ENCODE measurements at regions not wholly inside any gene's neighbourhood (a gene's known extent, or its start where the extent isn't known, plus 50 kb on each side); places are given as distances from the start of the nearest gene placed in this dataset.

- no peak for DNase-seq
- CTCF ChIA-PET, result no interaction called here
- intact Hi-C loops (cut with micrococcal nuclease; ENCODE audit: unreplicated experiment), result no loop called here
- Mint-ChIP-seq H3K9me3 (ENCODE audit: low read depth, unreplicated experiment) (no peaks in the 10 kb centered on the region), H3K36me3 (ENCODE audit: insufficient read depth, unreplicated experiment) (no peaks in the 10 kb centered on the region), H3K27ac (ENCODE audit: unreplicated experiment) (no peak overlapping the region), H3K4me3 (ENCODE audit: low read depth, unreplicated experiment) (no peak overlapping the region), H3K4me1 (ENCODE audit: low read depth, unreplicated experiment) (peaks cover 10% of the 10 kb centered on the region), H3K27me3 (ENCODE audit: unreplicated experiment) (peaks cover 26% of the 10 kb centered on the region)
- TF ChIP-seq, protein P1, sequence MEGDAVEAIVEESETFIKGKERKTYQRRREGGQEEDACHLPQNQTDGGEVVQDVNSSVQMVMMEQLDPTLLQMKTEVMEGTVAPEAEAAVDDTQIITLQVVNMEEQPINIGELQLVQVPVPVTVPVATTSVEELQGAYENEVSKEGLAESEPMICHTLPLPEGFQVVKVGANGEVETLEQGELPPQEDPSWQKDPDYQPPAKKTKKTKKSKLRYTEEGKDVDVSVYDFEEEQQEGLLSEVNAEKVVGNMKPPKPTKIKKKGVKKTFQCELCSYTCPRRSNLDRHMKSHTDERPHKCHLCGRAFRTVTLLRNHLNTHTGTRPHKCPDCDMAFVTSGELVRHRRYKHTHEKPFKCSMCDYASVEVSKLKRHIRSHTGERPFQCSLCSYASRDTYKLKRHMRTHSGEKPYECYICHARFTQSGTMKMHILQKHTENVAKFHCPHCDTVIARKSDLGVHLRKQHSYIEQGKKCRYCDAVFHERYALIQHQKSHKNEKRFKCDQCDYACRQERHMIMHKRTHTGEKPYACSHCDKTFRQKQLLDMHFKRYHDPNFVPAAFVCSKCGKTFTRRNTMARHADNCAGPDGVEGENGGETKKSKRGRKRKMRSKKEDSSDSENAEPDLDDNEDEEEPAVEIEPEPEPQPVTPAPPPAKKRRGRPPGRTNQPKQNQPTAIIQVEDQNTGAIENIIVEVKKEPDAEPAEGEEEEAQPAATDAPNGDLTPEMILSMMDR (IDR thresholded peaks at IDR 0.05; ENCODE audit: unreplicated experiment), result no peak
- BruUV-seq (replicated peaks), result no TSS peak
These were observed 335.8 kb upstream of the SFRP2 start for GRCh38 chr4:154124539-154125255.

DNA sequence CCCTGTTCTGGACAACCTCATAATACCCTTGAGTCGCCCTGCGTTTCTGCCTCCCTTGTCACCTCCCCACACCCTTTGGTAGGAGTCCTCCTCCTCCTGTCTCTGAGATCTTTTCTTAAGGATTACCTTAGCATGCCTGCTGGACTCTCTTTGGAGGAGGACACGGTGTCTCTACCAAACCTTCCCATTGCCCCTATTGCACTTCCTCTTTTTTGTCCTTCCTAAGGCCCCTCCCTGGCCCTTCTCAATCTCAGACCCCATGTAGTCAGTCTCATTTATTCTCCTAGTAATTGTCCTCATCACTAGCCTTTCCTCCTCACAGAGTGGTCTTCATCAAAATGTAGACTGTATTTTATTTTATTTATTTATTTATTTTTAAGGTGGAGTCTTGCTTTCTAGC is 335.0 kb upstream of the SFRP2 start:
- no TSS peak for BruUV-seq (replicated peaks)
- Mint-ChIP-seq H3K27ac (ENCODE audit: unreplicated experiment) (no peak overlapping the region), H3K27me3 (ENCODE audit: unreplicated experiment) (peaks cover 26% of the 10 kb centered on the region), H3K4me1 (ENCODE audit: low read depth, unreplicated experiment) (peaks cover 10% of the 10 kb centered on the region), H3K9me3 (ENCODE audit: low read depth, unreplicated experiment) (no peaks in the 10 kb centered on the region), H3K4me3 (ENCODE audit: low read depth, unreplicated experiment) (no peak overlapping the region), H3K36me3 (ENCODE audit: insufficient read depth, unreplicated experiment) (no peaks in the 10 kb centered on the region)
- TF ChIP-seq, protein P1 (IDR thresholded peaks at IDR 0.05; ENCODE audit: unreplicated experiment), result no peak
- CTCF ChIA-PET, result no interaction called here
- intact Hi-C loops (cut with micrococcal nuclease; ENCODE audit: unreplicated experiment), result no loop called here
- no peak for DNase-seq

DNA sequence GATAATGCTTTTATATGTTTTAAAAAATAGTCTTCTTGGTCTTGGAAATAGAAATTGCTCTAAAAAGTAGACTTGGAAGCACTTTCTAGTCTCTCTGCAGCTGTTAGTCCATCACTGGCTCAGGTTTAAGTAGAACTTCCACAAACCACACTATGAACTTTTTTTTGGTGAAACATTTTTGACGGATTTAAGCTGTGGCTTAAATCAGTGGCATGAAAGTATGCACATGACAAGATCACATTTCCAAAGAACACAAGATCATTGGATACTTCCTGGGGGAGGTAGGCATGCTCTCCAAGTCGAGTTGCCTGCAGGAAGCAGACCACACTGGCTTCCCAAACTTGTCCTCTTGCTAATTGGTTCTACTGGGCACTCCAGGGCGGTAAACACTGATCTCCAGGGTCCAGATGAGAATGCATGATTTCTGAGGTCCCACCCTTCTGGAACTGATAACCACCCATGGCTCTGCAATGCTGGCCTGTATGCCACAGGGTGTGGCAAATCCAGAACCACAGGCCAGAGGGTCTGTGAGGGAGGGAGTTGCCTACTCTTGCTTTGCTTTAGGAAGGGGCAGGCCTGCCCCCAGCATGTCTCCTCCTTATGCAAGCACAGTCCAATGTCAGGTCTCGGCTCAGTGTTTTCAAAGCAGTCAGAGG is 331.9 kb upstream of the SFRP2 start:
- Mint-ChIP-seq H3K4me3 (ENCODE audit: low read depth, unreplicated experiment) (no peak overlapping the region), H3K36me3 (ENCODE audit: insufficient read depth, unreplicated experiment) (no peaks in the 10 kb centered on the region), H3K4me1 (ENCODE audit: low read depth, unreplicated experiment) (peaks cover under 1% of the 10 kb centered on the region), H3K27me3 (ENCODE audit: unreplicated experiment) (no peaks in the 10 kb centered on the region), H3K9me3 (ENCODE audit: low read depth, unreplicated experiment) (no peaks in the 10 kb centered on the region), H3K27ac (ENCODE audit: unreplicated experiment) (no peak overlapping the region)
- intact Hi-C loops (cut with micrococcal nuclease; ENCODE audit: unreplicated experiment), result no loop called here
- DNase-seq, result no peak
- CTCF ChIA-PET, result no interaction called here
- TF ChIP-seq, protein P1 (IDR thresholded peaks at IDR 0.05; ENCODE audit: unreplicated experiment), result no peak
- no TSS peak for BruUV-seq (replicated peaks)

- CTCF ChIA-PET, result interaction anchor here (1.1 kb wide), 1 partner anchor 334 kb away, joined by 8 read pairs; no protein-coding TSS in a partner anchor
- Mint-ChIP-seq H3K4me3 (ENCODE audit: low read depth, unreplicated experiment) (no peak overlapping the region), H3K36me3 (ENCODE audit: insufficient read depth, unreplicated experiment) (no peaks in the 10 kb centered on the region), H3K4me1 (ENCODE audit: low read depth, unreplicated experiment) (no peaks in the 10 kb centered on the region), H3K27me3 (ENCODE audit: unreplicated experiment) (no peaks in the 10 kb centered on the region), H3K9me3 (ENCODE audit: low read depth, unreplicated experiment) (no peaks in the 10 kb centered on the region), H3K27ac (ENCODE audit: unreplicated experiment) (no peak overlapping the region)
- BruUV-seq (replicated peaks), result no TSS peak
- TF ChIP-seq, protein P1 (IDR thresholded peaks at IDR 0.05; ENCODE audit: unreplicated experiment), result no peak
- intact Hi-C loops (cut with micrococcal nuclease; ENCODE audit: unreplicated experiment), result no loop called here
- DNase-seq, result no peak
These were observed 331.3 kb upstream of the SFRP2 start for GRCh38 chr4:154120006-154120676.
